ENCODE measurements at regions not wholly inside any gene's neighbourhood (a gene's known extent, or its start where the extent isn't known, plus 50 kb on each side); places are given as distances from the start of the nearest gene placed in this dataset.

- TF ChIP-seq CREB1 (CRISPR knock-in tag; IDR thresholded peaks at IDR 0.05), result no peak
- TF ChIP-seq MLX (CRISPR knock-in tag; IDR thresholded peaks at IDR 0.05), result no peak
- TF ChIP-seq TEAD4 (CRISPR knock-in tag; IDR thresholded peaks at IDR 0.05), result no peak
- TF ChIP-seq CTCF (IDR thresholded peaks at IDR 0.05), result no peak
Observed at GRCh38 chr3:153921826-153922225, 199.4 kb upstream of the ARHGEF26 start.

Measured in WTC11 (cell line).